Activated gamma-delta T cell (primary cell): ENCODE measurements at regions not wholly inside any gene's neighbourhood (a gene's known extent, or its start where the extent isn't known, plus 50 kb on each side); places are given as distances from the start of the nearest gene placed in this dataset.

ENCODE experiments used
- DNase-seq: peaks from one replicate; lab custom pipeline; 2025; lab: John Stamatoyannopoulos, UW

DNA sequence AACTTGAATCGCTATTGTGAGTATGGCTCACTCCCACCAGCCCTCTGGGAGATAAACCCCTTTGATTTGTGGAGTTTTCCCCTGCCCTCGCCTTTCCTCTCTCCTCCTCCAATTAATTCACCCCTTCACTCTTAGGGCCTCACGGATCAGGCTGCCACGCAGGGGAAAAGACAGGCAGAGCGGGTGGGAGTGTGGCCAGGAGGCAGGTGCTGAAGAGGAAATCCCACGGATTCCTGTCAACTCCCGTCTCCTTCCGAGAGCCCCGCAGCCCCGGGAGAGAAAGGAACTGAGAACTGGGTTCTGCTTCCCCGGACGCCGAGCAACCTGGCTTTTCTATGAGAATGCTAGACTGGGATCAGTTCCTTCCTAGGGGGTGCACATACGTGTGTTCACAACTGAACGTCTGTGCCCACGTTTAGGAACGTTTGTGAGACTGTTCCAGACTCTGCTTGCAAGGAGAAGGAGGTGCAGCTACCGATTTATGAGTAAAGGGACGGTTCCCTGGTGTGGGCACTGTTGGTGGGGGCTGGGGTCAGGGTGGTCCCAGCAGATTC lies 314.5 kb upstream of the TLE4 start:
- no peak for DNase-seq

DNA sequence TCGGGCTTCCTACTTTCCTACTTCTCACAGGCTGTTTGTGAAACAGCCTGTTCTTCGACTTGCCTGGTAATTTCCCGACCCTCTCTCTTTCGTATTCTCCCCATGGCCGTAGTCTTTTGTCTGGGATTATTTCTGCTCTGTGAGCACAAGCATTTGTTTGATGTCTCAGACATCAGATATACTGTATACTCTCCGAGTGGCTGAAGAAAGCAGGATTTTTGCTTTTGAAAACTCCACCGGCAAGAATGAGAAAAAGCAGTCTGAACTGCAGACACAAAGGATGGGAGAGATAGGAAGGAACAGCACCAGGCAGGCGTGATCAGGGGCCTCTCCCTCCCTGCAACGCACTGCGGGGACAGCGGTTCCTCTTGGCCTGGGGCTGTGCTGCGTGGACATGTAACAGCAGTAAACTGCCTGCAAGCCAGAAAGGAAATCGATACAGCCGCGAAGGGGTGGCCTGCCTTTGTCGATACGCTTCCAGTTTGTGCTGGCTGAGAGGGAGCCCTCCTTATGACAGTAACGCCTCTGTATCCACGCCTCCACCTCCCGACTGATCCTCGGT lies 313.9 kb upstream of the TLE4 start:
- DNase-seq = no peak

DNA sequence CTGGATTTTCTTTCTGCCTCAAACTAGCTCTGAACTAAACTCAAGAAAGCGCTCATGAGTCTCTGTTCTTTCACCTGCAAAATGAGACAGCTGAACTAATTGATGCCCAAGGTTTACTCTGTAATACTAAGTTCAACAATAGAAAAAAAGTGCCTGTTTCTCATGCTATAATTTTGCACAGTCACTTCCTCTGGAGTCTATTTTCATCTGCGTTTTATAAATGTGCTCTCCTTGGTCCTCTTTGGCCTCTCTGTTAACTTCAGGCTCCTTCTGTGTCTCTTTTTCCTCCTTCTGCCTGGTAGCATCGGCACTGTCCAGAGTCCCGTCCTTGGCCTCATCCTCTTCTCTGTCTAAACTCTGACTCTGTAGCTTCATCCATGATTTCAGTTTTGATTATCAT lies 311.9 kb upstream of the TLE4 start:
- no peak for DNase-seq

DNA sequence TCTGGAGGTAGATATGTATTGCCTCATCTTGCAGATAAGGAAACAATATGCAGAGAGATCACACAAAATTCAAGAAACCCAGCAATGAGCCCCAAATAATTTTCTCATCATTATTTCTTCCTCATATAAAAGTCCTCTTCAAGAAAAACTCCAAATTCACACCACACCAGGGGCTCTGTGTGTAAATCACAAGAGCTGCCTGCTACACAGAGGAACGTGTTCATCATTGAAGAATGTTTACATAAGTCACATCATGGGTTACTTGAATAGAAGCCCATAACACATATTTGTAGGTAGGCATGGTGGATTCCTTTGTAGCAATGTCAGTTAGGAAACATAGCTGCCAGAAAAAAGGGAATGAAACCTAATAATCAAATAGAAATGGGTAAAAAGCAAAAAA lies 308.1 kb upstream of the TLE4 start:
- DNase-seq = no peak

DNA sequence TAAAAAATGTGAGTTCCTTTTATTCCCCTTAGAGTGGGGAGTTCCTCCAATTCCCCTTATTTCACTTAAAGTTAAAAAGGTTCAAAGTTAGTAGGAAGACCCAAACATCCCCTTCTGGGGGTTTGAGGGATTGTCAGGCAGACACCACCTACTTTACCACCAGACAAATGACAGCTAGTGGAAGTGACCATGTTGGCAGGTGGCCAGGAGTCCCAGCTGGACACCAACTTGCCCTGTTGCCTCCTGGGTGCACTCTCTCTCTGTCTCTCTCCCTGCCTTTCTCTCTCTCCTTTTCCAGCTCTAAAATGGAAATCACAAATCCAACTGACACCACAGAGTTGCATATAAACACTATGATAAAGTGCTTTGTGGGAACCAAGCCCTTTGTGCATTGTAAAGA lies 307.7 kb upstream of the TLE4 start:
- no peak for DNase-seq

DNA sequence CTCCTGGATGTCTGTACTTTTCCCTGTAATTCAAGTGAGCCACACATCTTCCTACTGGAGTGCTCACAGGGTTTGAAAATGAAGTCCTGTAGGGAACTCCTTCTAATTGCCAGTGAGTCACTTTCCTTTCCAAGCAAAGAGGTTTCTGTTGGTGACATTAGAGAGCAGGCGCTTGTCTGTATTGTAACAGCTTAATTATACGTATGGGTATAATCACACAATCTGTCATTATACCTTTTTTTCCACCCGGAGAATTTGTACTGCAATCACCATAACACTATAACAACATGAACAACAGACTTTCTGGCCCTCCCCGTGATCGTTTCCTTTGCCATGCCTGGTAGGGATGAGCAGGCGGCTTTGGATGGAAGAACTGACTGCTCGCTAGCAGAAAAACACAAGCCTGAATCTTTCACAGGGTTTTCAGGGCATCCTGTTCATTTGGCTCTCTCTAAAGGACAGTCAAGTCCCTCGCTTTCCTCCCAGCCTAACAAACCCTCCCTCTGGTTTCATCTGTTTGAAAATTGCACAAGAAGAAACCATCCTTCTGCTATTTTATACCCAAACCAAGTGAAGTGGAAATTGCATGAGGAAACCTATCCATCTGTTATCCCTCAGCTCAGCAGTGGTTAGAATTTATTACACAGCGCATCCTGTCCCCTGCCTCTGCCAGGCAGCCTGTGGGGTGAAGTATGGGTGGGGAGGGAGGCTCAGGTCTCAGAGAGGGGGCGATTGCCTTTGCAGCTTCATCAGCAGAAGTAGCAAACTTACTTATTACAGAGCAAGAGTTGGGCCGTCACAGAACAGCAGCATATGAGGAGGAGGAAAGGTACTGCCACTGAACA lies 307.0 kb upstream of the TLE4 start:
- no peak for DNase-seq

DNA sequence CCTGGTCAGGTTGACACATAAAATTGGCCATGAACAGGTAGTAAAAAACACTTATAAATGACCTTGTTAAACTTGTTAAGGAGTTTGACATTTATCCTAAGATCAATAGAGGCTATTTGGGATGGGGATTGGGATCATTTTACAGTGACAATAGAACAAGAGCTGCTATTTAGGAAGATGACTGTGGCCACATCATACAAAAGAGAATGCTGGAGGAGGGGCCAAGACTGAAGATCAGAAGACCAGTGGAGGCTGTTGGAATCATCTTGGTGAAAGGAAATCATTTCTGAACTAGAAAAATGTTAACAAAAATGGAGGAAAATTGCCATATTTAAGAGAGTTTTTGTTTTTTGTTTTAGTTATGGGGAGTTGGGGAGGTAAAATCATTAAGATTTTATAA lies 304.8 kb upstream of the TLE4 start:
- no peak for DNase-seq

DNA sequence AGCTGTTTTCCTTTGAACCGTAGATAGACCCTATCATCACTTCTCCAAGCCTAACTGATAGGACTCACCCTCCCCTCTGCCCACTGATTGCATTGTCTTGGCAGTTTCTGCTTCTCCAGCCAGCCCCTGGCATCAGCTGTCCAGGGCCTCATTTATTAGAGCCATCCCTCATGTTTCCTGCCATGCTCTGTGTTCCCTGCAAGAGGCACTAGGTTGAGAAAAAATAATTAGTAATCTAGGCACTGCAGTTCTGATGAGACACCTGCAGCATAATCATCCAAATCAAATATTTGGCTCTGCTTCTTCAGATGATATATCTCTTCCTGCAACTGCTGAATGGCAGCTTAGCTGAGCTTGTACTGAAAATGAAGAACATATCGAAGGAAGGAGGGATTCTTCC lies 303.0 kb upstream of the TLE4 start:
- DNase-seq = no peak

DNA sequence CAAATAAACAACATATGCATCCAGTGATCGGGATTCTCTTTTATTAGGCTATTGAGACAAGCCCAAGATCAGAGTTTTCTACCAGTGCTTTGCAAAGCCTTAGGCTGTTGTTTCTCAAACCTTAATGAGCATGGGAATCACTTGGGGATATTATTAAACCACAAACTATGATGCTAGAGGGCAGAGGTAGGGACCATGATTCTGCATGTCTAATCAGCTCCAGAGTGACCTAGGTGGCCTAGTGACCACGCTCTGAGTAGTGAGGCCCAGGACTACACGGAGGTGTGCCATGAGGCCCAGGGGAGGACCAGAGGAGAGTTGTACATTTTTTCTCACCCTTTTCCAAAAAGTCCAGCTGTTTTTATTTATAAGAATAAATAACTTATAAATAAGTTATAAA lies 298.5 kb upstream of the TLE4 start:
- no peak for DNase-seq

DNA sequence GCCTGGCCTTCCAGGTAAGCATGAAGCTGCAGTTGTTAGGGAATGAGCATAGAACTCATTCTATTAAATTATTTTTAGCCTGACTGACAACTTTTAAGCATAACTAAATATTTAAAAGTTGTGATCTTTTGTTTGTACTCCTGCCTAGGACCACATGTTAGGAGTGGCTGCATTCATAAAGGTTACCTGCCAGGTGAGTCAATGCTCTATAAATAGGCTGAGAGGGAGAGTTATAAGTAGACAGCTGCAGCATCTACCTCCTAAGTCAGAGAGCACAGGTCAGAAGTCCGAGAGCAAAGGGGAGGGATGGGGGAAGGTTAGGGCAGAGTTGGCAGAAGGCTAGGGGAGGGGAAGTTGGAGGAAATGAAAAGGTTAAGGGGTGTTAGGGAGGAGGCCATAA lies 292.4 kb upstream of the TLE4 start:
- no peak for DNase-seq

DNA sequence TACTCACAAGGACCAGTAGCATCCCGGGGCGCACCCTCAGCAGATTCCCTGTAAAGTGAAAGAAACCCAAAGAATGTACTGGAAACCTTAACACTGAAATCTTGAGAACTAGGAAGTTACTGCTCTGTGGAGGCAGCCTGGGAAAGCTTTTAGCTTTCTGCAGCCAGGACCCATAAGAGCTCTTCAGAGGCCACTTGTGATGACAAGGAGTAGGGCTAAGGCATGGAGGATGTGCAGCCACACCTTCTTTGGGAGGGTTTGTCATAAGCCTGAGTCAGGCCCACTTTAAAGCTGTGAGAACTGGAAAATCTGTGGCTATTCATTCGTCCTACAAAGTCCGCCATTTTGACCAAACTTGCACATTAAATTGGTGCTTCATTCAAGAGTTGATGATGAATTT lies 291.1 kb upstream of the TLE4 start:
- no peak for DNase-seq

DNA sequence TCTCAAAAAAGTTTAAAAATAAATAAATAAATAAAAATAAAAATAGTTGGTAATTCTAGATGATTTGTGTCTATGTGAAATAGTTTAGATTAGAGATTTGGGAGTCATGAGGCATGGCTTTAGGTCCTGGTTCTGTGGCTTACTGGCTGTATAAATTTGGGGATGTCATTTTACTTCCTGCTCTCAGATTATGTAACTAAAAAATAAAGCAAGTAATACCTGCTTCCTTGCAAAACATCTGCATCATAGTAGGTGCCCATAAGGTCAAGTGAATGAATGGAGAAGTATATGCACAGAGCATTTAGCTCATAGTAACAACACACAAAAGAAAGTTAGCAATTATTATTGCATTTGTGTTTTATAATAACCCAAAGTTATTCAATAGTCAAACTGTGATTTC lies 287.7 kb upstream of the TLE4 start:
- no peak for DNase-seq

DNA sequence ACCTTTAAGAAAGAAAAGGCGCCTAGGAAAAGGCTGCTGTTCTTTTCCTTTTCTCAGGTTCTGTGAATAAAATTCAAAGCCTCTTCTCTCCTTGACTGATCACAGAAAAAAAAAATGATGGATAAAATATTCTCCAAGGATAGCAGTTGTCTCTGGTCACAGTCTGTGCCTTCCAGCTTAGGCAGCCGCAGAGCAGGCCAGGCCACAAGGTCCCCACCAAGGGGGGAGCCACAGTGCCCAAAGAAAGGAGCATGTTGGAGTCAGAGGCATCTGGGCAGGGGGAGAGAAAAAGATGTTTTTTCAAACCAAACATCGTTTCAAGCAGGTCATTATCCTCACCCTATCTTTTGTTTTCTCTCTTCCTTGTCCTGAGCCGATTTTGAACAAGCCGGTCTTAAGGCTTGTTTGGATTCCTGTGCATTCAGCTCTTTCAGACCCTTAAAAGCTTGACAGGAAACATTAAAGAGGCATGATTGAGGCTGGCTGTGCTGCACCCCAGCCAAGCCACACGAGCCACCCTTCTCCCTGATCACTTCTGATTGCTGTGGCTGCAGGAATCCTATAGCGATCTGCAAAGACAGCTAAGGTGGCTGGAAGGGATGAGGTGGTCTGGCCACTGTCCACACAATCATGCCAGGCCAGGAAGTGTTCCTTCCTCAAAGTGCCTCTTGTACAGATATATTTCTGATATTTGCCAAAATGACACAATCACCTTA lies 284.6 kb upstream of the TLE4 start:
- no peak for DNase-seq

DNA sequence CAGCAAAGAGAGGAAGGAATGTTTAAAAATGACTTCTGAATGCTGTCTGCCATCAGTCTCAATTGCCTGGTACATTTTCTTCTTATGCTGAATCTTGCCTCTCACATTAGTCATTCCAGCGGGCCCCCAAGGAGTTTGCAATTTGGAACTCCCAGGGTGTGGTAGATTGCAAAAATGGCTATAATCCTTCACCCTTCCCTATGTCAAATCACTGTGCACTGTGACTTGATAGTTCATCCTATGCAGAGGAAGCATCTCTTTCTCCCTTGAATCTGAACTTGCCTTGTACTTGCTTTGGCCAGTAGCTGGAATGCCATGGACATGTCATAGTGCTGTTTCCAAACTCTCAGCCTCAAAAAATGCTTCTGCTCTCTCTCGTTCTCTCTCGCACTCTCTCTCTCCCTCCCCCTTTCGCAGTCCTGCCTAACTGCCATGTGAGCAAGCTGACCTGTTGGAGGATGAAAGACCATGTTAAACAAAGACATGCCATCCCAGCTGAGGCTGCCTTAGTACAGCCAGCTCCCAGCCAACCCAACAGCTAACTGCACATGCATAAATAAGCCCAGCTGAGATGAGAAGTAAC lies 284.0 kb upstream of the TLE4 start:
- no peak for DNase-seq

DNA sequence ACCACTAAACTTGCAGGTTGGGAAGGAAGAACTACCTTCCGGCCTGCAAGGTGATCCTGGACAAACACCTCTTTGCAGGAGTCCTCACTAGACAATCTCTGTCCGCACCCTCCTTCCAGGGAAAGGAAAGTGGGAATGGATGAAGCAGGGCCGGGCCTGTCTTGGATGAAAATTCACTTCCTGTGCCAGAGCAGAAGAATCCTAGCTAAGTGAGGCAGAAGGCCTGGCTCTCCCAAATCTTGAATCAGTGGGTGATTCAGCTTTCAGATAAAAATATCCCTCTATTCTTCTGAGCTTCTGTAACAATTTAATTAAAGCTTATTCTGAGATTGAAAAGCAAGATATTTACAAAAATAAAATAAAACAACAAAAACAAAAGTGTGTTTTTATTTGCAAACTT lies 281.9 kb upstream of the TLE4 start:
- DNase-seq = no peak

DNA sequence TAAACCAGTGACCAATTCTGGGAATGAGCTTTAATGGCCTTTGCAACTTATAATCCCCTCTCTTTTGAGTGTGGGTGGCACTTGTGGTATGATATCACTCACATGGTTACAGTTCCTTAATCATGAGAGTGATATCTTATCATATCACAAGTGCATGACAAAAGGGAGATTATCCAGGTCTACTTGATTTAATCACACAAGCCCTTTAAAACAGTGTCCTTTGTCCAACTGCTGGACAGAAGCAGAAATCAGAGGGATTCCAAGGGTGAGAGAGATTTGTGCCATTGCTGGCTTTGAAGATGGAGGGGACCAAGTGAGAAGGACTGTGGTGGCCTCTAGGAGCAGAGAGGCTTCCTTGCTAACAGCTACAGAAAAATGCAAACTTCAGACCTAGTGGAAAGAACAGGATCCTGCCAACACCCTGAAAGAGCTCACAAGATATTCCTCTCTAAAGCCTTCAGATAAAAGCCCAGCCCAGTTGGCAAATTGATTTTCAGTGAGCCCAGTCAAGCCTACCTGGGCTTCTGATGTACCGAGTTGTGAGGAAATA lies 279.0 kb upstream of the TLE4 start:
- no peak for DNase-seq

DNA sequence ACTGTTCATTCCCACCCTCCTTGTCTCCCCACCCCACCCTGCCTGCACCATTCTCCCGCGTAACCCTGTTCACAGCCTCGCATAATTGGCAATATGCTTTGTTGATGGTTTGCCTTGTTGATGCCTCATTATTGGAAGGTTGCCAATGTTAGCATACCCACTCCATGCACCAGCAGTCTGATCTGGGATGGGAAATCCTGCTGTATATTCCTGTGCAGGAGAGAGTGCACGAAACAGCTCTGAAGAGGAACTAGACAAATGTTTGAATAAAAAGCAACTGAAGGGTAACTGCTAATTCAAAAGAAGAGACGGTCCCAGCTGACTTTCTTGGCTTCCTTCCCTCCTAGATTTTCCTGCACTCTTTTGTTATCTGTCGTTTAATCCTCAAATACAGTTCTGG lies 271.7 kb upstream of the TLE4 start:
- no peak for DNase-seq

DNA sequence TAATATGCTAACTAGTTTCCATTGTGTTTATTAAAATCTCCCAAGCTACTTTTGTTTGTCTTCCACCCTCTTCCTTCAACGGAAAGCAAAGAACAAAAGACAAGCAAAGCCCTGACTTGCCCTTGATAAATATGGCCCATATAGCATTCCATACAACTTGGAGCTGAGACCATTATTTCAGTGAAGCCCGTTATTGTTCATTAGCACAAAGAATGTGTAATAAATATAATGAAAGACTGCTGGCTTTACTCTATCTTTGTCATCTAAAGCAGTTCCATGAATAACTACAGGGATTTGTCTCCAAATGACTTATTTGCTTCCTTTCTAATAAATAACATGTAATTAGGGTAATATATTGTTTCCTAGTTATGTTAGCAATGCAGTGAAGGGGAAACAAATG lies 270.7 kb upstream of the TLE4 start:
- no peak for DNase-seq

DNA sequence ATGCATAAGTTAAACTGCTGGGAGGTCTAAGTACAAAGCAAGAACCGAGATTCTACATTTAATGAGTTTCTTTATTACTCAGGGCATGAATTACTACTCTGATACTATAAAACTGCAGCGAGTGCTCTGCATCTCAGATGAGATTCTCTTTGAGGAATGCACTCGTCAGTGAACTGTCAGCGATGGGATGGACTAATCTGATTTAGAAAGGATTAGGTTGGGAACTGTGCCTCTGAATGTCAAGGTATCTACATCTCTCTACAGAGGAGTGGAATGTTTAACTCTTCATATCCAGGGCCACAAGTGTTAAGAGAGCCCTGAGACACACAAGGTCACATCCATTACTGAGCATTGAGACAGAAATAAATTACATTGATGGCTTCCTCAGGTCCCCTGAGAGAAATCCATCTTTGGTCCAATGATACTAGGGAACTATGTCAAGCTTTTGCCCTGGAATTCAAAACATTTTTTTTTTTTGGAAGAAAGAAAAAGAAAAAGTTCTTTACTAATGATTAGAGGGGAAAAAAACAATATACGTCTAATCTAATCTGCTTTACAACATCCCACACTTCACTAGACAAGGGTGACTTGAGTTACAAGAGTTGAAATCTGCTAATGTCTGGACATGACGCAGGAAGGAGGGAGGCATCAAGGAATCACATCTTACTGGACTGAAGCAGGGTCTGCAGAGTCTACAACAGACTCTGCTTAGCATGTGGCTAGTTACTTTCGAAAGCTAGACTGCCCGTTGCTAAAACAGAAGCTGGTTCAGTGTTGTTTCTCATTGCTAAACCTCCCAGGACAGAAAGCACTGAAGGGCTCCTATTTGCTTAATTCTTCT lies 270.0 kb upstream of the TLE4 start:
- no peak for DNase-seq

DNA sequence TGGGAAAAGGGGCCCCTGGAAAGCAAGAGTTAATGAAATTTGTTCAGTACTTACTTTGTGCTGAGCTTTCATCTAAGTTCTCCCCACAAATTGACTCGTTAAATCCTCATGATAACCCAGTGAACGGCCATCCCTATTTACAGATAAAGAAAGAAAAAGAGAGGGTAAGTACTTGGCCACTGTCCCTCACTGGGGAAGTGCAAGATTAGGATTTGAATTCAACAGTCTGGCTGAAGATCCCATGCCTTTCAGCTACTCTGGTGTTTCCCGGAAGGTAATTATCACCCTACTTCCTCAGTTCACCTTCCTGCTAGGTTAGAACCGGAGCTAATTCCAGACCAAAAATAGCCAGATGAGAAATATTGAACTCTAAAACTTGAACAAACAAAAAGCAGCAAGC lies 269.2 kb upstream of the TLE4 start:
- no peak for DNase-seq

DNA sequence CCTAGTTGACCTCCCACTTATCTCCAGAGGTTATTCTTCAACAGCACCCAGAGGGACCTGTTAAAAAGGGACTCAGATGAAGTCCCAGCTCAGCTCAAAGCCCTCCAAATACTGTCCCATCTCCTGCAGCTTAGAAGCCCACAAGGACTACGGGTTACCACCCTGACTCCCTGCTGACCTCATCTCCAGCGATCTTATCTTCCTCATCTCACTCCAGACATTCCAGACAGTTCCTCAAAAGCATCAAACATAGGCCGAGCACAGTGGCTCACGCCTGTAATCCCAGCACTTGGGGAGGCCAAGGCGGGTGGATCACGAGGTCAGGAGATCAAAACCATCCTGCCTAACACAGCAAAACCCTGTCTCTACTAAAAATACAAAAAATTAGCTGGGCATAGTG lies 263.8 kb upstream of the TLE4 start:
- no peak for DNase-seq
